Pancreas (tissue), 8 donors: ENCODE measurements at regions not wholly inside any gene's neighbourhood (a gene's known extent, or its start where the extent isn't known, plus 50 kb on each side); places are given as distances from the start of the nearest gene placed in this dataset.

Source experiments
- ATAC-seq, 4 donors: fragments of 200-7000 bp; cut with Tn5 transposase; one replicate each; pipeline versions ENCODE4 v1.8.0 to v1.9.1; 2020; ENCODE audit warnings: mild to moderate bottlenecking in 4 of 4, moderate library complexity in 4 of 4
- DNase-seq, 6 donors: peaks; one replicate each; pipeline ENCODE4 v3.0.0-alpha.2; 2020
- FAIRE-seq: peaks from 2 replicates; lab custom pipeline; 2012; peaks lifted over from hg19 to GRCh38; lab: Jason Lieb, UNC
- H3K27ac ChIP-seq, 4 donors: fragments of 200-600 bp; sonication (generic); 1 replicate in 3 of 4; 2 replicates in 1 of 4; pipeline versions ENCODE4 v1.5.0 to v1.8.0; 2020
- H3K27me3 ChIP-seq, 4 donors: fragments of 200-600 bp; one replicate each; pipeline ENCODE4 v1.8.0; 2021
- H3K36me3 ChIP-seq, 3 donors: fragments of 200-600 bp; sonication (generic) in 1 of 3; one replicate each; pipeline versions ENCODE4 v1.5.0 to v1.8.0; 2020 to 2021
- H3K4me1 ChIP-seq, 3 donors: fragments of 200-600 bp; one replicate each; pipeline ENCODE4 v1.8.0; 2021
- H3K4me3 ChIP-seq, 4 donors: fragments of 200-600 bp; sonication (generic) in 2 of 4; one replicate each; pipeline versions ENCODE4 v1.5.0 to v1.8.0; 2020 to 2021
- H3K9me3 ChIP-seq, 4 donors: fragments of 200-600 bp; one replicate each; pipeline ENCODE4 v1.8.0; 2021
- intact Hi-C, 3 donors: fragments of 100-400 bp; cut with DNase I; formaldehyde crosslinking; loops; one replicate each; pipeline versions ENCODE4 v1.11.1 to v1.14.2; 2022
- microRNA-seq, 2 donors: library from miRNA; unstranded; fragments of <30 nt; microRNA quantifications; one replicate each; pipeline versions ENCODE4 to v1.1.0, GENCODE V29; 2019 to 2020
- TF ChIP-seq, protein P1 (sequence below), 4 donors: fragments of 200-600 bp; sonication (generic) in 3 of 4; IDR thresholded peaks; one replicate each; pipeline versions ENCODE4 v1.5.0 to v1.8.0; 2021; ENCODE audit warnings: antibody characterized with exemption in 4 of 4
- donor health status: DM: no; HTN: no; CAD: no; lungs with moderate emphysema.
- donor health status: DM: no; HTN: no; CAD: no.
- donor health status: control.
- donor health status: control.
- donor health status: DM: yes; HTN: yes; CAD: no.
- donor health status: DM: no; HTN: no; CAD: no.
- donor health status: DM: no; HTN: no; CAD: no.
- donor health status: DM: yes; HTN: yes; CAD: no.

DNA sequence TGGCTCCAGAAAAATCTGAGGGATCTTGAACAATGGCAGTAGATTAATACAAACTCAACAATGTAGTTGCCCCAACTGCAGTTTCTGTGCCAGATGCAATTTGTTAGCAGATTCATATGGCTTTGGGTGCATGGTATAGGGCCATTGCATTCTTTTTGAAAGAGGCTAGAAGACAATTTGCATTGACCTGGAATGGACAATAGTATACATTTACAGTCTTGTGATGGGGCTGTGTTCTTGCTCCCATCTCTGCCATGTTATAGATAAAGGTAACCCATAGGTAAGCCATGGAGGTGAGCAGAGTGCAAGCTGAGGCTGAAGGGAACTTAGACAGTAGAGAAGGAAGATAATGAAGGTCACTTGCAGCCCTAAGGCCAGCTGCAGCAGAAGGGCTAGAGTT is 50.1 kb upstream of the DIO3 start:
- DNase-seq (no peak), FAIRE-seq (no peak), ATAC-seq (no peak)
- no peaks in the 10 kb centered on the region for H3K9me3 ChIP-seq
- no peaks in the 10 kb centered on the region for H3K36me3 ChIP-seq
- no peaks in the 10 kb centered on the region for H3K27me3 ChIP-seq
- TF ChIP-seq, protein P1, sequence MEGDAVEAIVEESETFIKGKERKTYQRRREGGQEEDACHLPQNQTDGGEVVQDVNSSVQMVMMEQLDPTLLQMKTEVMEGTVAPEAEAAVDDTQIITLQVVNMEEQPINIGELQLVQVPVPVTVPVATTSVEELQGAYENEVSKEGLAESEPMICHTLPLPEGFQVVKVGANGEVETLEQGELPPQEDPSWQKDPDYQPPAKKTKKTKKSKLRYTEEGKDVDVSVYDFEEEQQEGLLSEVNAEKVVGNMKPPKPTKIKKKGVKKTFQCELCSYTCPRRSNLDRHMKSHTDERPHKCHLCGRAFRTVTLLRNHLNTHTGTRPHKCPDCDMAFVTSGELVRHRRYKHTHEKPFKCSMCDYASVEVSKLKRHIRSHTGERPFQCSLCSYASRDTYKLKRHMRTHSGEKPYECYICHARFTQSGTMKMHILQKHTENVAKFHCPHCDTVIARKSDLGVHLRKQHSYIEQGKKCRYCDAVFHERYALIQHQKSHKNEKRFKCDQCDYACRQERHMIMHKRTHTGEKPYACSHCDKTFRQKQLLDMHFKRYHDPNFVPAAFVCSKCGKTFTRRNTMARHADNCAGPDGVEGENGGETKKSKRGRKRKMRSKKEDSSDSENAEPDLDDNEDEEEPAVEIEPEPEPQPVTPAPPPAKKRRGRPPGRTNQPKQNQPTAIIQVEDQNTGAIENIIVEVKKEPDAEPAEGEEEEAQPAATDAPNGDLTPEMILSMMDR (IDR thresholded peaks at IDR 0.05) = no peak
- intact Hi-C loops = no loop called here
- no peaks in the 10 kb centered on the region for H3K4me1 ChIP-seq
- no peak overlapping the region for H3K27ac ChIP-seq
- no peak overlapping the region for H3K4me3 ChIP-seq

Small RNA genes in the stretch of these regions (microRNA-seq; reads per million reads assigned to microRNA genes)
- gene MIR1185-1 (8.5 to 33.6 reads per million in 2 donors), gene MIR1185-2 (0.39 to 3.5 reads per million in 2 donors), gene MIR1193 (0 reads per million in 2 donors), gene MIR1197 (0 to 0.29 reads per million in 2 donors), gene MIR134 (150 to 731 reads per million in 2 donors), gene MIR154 (274 to 477 reads per million in 2 donors), gene MIR299 (143 to 337 reads per million in 2 donors), gene MIR300 (0 reads per million in 2 donors), gene MIR323A (53.0 to 71.1 reads per million in 2 donors), gene MIR323B (13.3 to 40.2 reads per million in 2 donors), gene MIR329-1 (0 to 0.59 reads per million in 2 donors), gene MIR329-2 (0 to 0.88 reads per million in 2 donors), gene MIR369 (461 to 626 reads per million in 2 donors), gene MIR376A1 (5.6 to 9.7 reads per million in 2 donors), gene MIR376A2 (1.9 to 8.0 reads per million in 2 donors), gene MIR376B (78.3 to 117 reads per million in 2 donors), gene MIR376C (733 to 4,449 reads per million in 2 donors), gene MIR377 (55.6 to 89.8 reads per million in 2 donors), gene MIR379 (547 to 2,399 reads per million in 2 donors), gene MIR380 (4.7 to 13.9 reads per million in 2 donors), gene MIR381 (630 to 788 reads per million in 2 donors), gene MIR382 (310 to 1,598 reads per million in 2 donors), gene MIR409 (625 to 1,179 reads per million in 2 donors), gene MIR411 (1,609 to 4,410 reads per million in 2 donors), gene MIR412 (4.6 to 10.6 reads per million in 2 donors), gene MIR485 (115 to 168 reads per million in 2 donors), gene MIR487A (51.8 to 84.5 reads per million in 2 donors), gene MIR487B (1,236 to 2,857 reads per million in 2 donors), gene MIR494 (103 to 168 reads per million in 2 donors), gene MIR495 (27.4 to 61.3 reads per million in 2 donors), gene MIR496 (7.7 to 19.1 reads per million in 2 donors), gene MIR539 (30.1 to 34.8 reads per million in 2 donors), gene MIR541 (0 to 5.0 reads per million in 2 donors), gene MIR543 (29.0 to 55.4 reads per million in 2 donors), gene MIR544A (0 to 1.2 reads per million in 2 donors), gene MIR654 (109 to 159 reads per million in 2 donors), gene MIR655 (8.8 to 10.0 reads per million in 2 donors), gene MIR656 (23.2 to 27.4 reads per million in 2 donors), gene MIR668 (2.9 to 3.5 reads per million in 2 donors), gene MIR758 (10.0 to 12.7 reads per million in 2 donors), gene MIR889 (119 to 272 reads per million in 2 donors)
